Calu3 (cell line): ENCODE measurements at regions not wholly inside any gene's neighbourhood (a gene's known extent, or its start where the extent isn't known, plus 50 kb on each side); places are given as distances from the start of the nearest gene placed in this dataset.

ENCODE experiments used
- BruUV-seq: library from RNA; stranded (reverse); fragments of 400-500 nt; replicated peaks from 2 replicates; lab custom pipeline; 2021; lab: Mats Ljungman, UMichigan
- CTCF ChIA-PET: fragments of 300-600 bp; sonication (Branson Sonifier 250); formaldehyde crosslinking; loops from one replicate; lab custom pipeline; 2022; ENCODE audit warnings: antibody characterized with exemption; lab: Charles Lee
- DNase-seq: peaks from one replicate; pipeline ENCODE4 v3.0.0; 2022
- H3K27ac Mint-ChIP-seq: one replicate; pipeline ENCODE4 v1.8.0; 2022; ENCODE audit warnings: mixed read lengths; ENCODE audit not compliant: unreplicated experiment
- H3K27me3 Mint-ChIP-seq: one replicate; pipeline ENCODE4 v1.8.0; 2022; ENCODE audit warnings: mixed read lengths; ENCODE audit not compliant: unreplicated experiment
- H3K36me3 Mint-ChIP-seq: one replicate; pipeline ENCODE4 v1.8.0; 2022; ENCODE audit warnings: mild to moderate bottlenecking, moderate library complexity, mixed read lengths; ENCODE audit not compliant: insufficient read depth, unreplicated experiment
- H3K4me1 Mint-ChIP-seq: one replicate; pipeline ENCODE4 v1.8.0; 2022; ENCODE audit warnings: mild to moderate bottlenecking, low read depth, mixed read lengths; ENCODE audit not compliant: unreplicated experiment
- H3K4me3 Mint-ChIP-seq: one replicate; pipeline ENCODE4 v1.8.0; 2022; ENCODE audit warnings: mild to moderate bottlenecking, low read depth, moderate library complexity, mixed read lengths; ENCODE audit not compliant: unreplicated experiment
- H3K9me3 Mint-ChIP-seq: one replicate; pipeline ENCODE4 v1.8.0; 2022; ENCODE audit warnings: low read depth, mixed read lengths; ENCODE audit not compliant: unreplicated experiment
- CTCF ChIP-seq: fragments of 200-600 bp; IDR thresholded peaks from one replicate; pipeline ENCODE4 v1.8.0; 2022; ENCODE audit warnings: antibody characterized with exemption; ENCODE audit not compliant: unreplicated experiment
- intact Hi-C: fragments of 100-400 bp; cut with micrococcal nuclease; formaldehyde crosslinking; loops from one replicate; pipeline ENCODE4 v1.10.0; 2022; ENCODE audit not compliant: unreplicated experiment

- Mint-ChIP-seq H3K9me3 (peaks cover 8% of the 10 kb centered on the region), H3K27ac (no peak overlapping the region), H3K27me3 (no peaks in the 10 kb centered on the region), H3K4me3 (no peak overlapping the region), H3K4me1 (no peaks in the 10 kb centered on the region), H3K36me3 (no peaks in the 10 kb centered on the region)
- intact Hi-C loops = no loop called here
- no peak for DNase-seq
- TF ChIP-seq CTCF = no peak
- CTCF ChIA-PET = no interaction called here
- BruUV-seq = no TSS peak
These were observed 404.4 kb downstream of the TRIB2 start for GRCh38 chr2:13121096-13121495.

- no peaks in the 10 kb centered on the region for H3K27me3 Mint-ChIP-seq
- no peak for DNase-seq
- H3K4me1 Mint-ChIP-seq = no peaks in the 10 kb centered on the region
- H3K4me3 Mint-ChIP-seq = no peak overlapping the region
- H3K36me3 Mint-ChIP-seq = no peaks in the 10 kb centered on the region
- BruUV-seq = no TSS peak
- intact Hi-C loops = no loop called here
- no peak overlapping the region for H3K27ac Mint-ChIP-seq
- TF ChIP-seq CTCF = no peak
- CTCF ChIA-PET = no interaction called here
- H3K9me3 Mint-ChIP-seq = peaks cover 10% of the 10 kb centered on the region
These were observed 411.4 kb downstream of the TRIB2 start for GRCh38 chr2:13128139-13128538.

- Mint-ChIP-seq H3K27me3 (no peaks in the 10 kb centered on the region), H3K27ac (no peak overlapping the region), H3K4me1 (no peaks in the 10 kb centered on the region), H3K36me3 (no peaks in the 10 kb centered on the region), H3K9me3 (no peaks in the 10 kb centered on the region), H3K4me3 (no peak overlapping the region)
- no TSS peak for BruUV-seq
- DNase-seq = no peak
- intact Hi-C loops = no loop called here
- CTCF ChIA-PET = no interaction called here
- no peak for TF ChIP-seq CTCF
These were observed 418.6 kb downstream of the TRIB2 start for GRCh38 chr2:13135369-13135768.

- no peaks in the 10 kb centered on the region for H3K9me3 Mint-ChIP-seq
- BruUV-seq = no TSS peak
- no peak for TF ChIP-seq CTCF
- H3K27ac Mint-ChIP-seq = no peak overlapping the region
- intact Hi-C loops = no loop called here
- no peak overlapping the region for H3K4me3 Mint-ChIP-seq
- DNase-seq = no peak
- no peaks in the 10 kb centered on the region for H3K36me3 Mint-ChIP-seq
- no peaks in the 10 kb centered on the region for H3K27me3 Mint-ChIP-seq
- no peaks in the 10 kb centered on the region for H3K4me1 Mint-ChIP-seq
- CTCF ChIA-PET = no interaction called here
These were observed 419.1 kb downstream of the TRIB2 start for GRCh38 chr2:13135856-13136255.
